ENCODE measurements at regions not wholly inside any gene's neighbourhood (a gene's known extent, or its start where the extent isn't known, plus 50 kb on each side); places are given as distances from the start of the nearest gene placed in this dataset.

DNA sequence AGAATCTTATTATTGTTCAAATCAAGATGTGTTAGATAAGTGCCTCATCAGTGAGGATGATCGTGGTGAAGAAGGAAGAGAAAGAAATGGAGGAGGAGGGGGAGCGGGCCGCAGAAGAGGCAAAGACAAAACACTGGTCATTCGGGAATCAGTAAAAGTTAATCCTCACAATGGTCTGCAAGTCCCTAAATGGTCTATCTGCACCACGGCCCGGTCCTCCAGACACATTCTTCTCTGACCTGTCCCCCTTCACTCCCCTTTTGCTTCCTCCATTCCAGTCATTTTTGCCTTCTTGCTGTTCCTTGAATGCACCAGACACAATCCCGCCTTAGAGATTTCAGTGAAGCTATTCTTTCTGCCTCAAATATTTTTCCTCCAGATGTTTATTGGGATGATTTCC, 240.1 kb upstream of the ADGRL2 start:
- no peak for TF ChIP-seq EGR1 (IDR thresholded peaks at IDR 0.05; ENCODE audit: borderline replicate concordance, low read depth, low read length)
- TF ChIP-seq TCF12 (IDR thresholded peaks at IDR 0.05; ENCODE audit: low read depth, low read length): no peak
- TF ChIP-seq RXRA (IDR thresholded peaks at IDR 0.05; ENCODE audit: insufficient read depth, low read depth, low read length): no peak
- no peak for TF ChIP-seq CBX5 (IDR thresholded peaks at IDR 0.05; ENCODE audit: low read depth, low read length)
- no peak for TF ChIP-seq RFX5 (IDR thresholded peaks at IDR 0.05; ENCODE audit: borderline replicate concordance, low read depth, low read length)
- no peak for TF ChIP-seq SP1 (IDR thresholded peaks at IDR 0.05; ENCODE audit: low read depth, low read length)
- no peak for TF ChIP-seq SIRT6 (IDR thresholded peaks at IDR 0.05; ENCODE audit: low read length)
- no peak for TF ChIP-seq ASH2L (IDR thresholded peaks at IDR 0.05; ENCODE audit: low read length)
- TF ChIP-seq BRCA1 (IDR thresholded peaks at IDR 0.05; ENCODE audit: low read depth, low read length): no peak
- no peak for TF ChIP-seq SP2 (IDR thresholded peaks at IDR 0.05; ENCODE audit: low read length)
- no peak for TF ChIP-seq TEAD4 (IDR thresholded peaks at IDR 0.05; ENCODE audit: low read depth, low read length)
- no peak for TF ChIP-seq CEBPB (IDR thresholded peaks at IDR 0.05; ENCODE audit: low read depth, low read length)
- no peak for TF ChIP-seq BACH1 (IDR thresholded peaks at IDR 0.05; ENCODE audit: low read length)
- TF ChIP-seq EP300 (IDR thresholded peaks at IDR 0.05; ENCODE audit: borderline replicate concordance in 1 of 2, low read depth in 2 of 2, low read length in 2 of 2): no peak
- TF ChIP-seq GTF2F1 (IDR thresholded peaks at IDR 0.05; ENCODE audit: borderline replicate concordance, low read depth, low read length): no peak
- no peak for TF ChIP-seq RNF2 (IDR thresholded peaks at IDR 0.05; ENCODE audit: borderline replicate concordance, low read depth, low read length, missing control alignments, poor library complexity, severe bottlenecking)
- TF ChIP-seq KDM5A (IDR thresholded peaks at IDR 0.05; ENCODE audit: low read length): no peak
- 84% methylated on average over 7 of the region's 7 CpGs; no CpG with 5 or more reads in 1 of the 2 experiments for WGBS, 2 experiments (ENCODE audit: extremely low coverage in 1 of 2, insufficient coverage in 1 of 2, insufficient read length in 1 of 2, insufficient replicate concordance in 2 of 2, low coverage in 1 of 2, low lambda C conversion rate in 2 of 2, missing lambda C conversion rate in 1 of 2)
- no peak for DNase-seq (ENCODE audit: low read depth in 1 of 2, low spot score in 2 of 2)
- Histone ChIP-seq H2AFZ (ENCODE audit: low read length) (no peak overlapping the region), H3K14ac (ENCODE audit: insufficient read length) (no peak overlapping the region), H3K4me1 (replicated peaks in 1 of 4; ENCODE audit: control insufficient read depth in 3 of 4, insufficient read depth in 4 of 4, low read length in 3 of 4) (peaks cover 0 to 2% (median under 1%) of the 10 kb centered on the region in 4 experiments; a peak in 2 of 7 replicates), H3K4me2 (ENCODE audit: insufficient read depth in 1 of 2, low read depth in 2 of 2, low read length in 2 of 2) (no peak overlapping the region), H3K27me3 (replicated peaks in 1 of 4; ENCODE audit: control insufficient read depth in 3 of 4, extremely low read depth in 1 of 4, insufficient read depth in 3 of 4, low read length in 3 of 4) (no peaks in the 10 kb centered on the region), H2BK5ac (ENCODE audit: low read depth, low read length) (no peak overlapping the region), H2BK20ac (ENCODE audit: low read length) (no peak overlapping the region), H2BK15ac (ENCODE audit: low read length) (no peak overlapping the region), H3K79me1 (ENCODE audit: low read depth, low read length) (no peaks in the 10 kb centered on the region), H3K4ac (replicated peaks; ENCODE audit: insufficient read length, low read depth, low read length) (no peak overlapping the region), H3K36me3 (ENCODE audit: control insufficient read depth in 2 of 4, insufficient read depth in 4 of 4, low read length in 3 of 4) (no peaks in the 10 kb centered on the region), H3K27ac (ENCODE audit: low read depth, low read length) (no peak overlapping the region), H4K8ac (ENCODE audit: extremely low read depth, insufficient read depth, low read length) (no peak overlapping the region), H3K56ac (replicated peaks; ENCODE audit: insufficient read length, low read depth, low read length) (no peak overlapping the region), H3K23me2 (ENCODE audit: low read depth, low read length) (no peaks in the 10 kb centered on the region; the same call in 1 of the 2 replicates), H4K5ac (ENCODE audit: insufficient read length, low read depth, low read length) (no peak overlapping the region), H3K4me3 (ENCODE audit: extremely low read depth in 1 of 4, insufficient read depth in 2 of 4, low read depth in 3 of 4, low read length in 4 of 4) (no peak overlapping the region), H2BK12ac (ENCODE audit: low read depth, low read length) (no peak overlapping the region), H3K23ac (ENCODE audit: insufficient read length) (no peak overlapping the region), H3K18ac (ENCODE audit: extremely low read depth, low read length) (no peak overlapping the region), H2AK5ac (ENCODE audit: low read depth, low read length) (no peak overlapping the region), H3K9ac (replicated peaks in 1 of 4; ENCODE audit: extremely low read depth in 1 of 4, low read depth in 3 of 4, low read length in 3 of 4) (no peak overlapping the region), H3K79me2 (ENCODE audit: control insufficient read depth in 1 of 2, insufficient read depth in 2 of 2, low read length in 2 of 2) (no peaks in the 10 kb centered on the region), H4K91ac (replicated peaks; ENCODE audit: insufficient read length, low read length) (no peak overlapping the region), H4K20me1 (replicated peaks in 1 of 2; ENCODE audit: control insufficient read depth in 1 of 2, insufficient read depth in 2 of 2, low read length in 2 of 2) (no peaks in the 10 kb centered on the region), H3K9me3 (ENCODE audit: insufficient read depth in 2 of 2, low read depth in 1 of 2, low read length in 1 of 2) (no peaks in the 10 kb centered on the region), H2BK120ac (replicated peaks; ENCODE audit: low read depth, low read length) (no peak overlapping the region)
- ChIA-PET CTCF (ENCODE audit: partially characterized antibody) (interaction anchor here (2.0 to 3.1 kb wide), 2 partner anchors 10 to 221 kb away, joined by 7 to 12 read pairs; no protein-coding TSS in a partner anchor), POLR2A (ENCODE audit: partially characterized antibody) (no interaction called here)
- no peak for FAIRE-seq

All from H1 (cell line).